H1 (cell line): ENCODE measurements at regions not wholly inside any gene's neighbourhood (a gene's known extent, or its start where the extent isn't known, plus 50 kb on each side); places are given as distances from the start of the nearest gene placed in this dataset.

Source experiments
- CTCF ChIA-PET: fragments of 300-600 bp; sonication (Branson Sonifier 250); formaldehyde crosslinking; loops from one replicate; lab custom pipeline; 2021; ENCODE audit not compliant: partially characterized antibody; lab: Charles Lee
- POLR2A ChIA-PET: fragments of 300-600 bp; sonication (Branson Sonifier 250); formaldehyde crosslinking; loops from one replicate; lab custom pipeline; 2021; ENCODE audit warnings: inconsistent platforms; ENCODE audit not compliant: partially characterized antibody; lab: Charles Lee
- DNase-seq, 2 experiments: peaks; one replicate each; pipeline versions ENCODE4 v3.0.0 to v3.0.0-alpha.2; 2010 to 2022; ENCODE audit warnings: low spot score in 2 of 2, low read depth in 1 of 2, mixed read lengths in 1 of 2
- FAIRE-seq: peaks from 2 replicates; lab custom pipeline; 2011; peaks lifted over from hg19 to GRCh38; lab: Jason Lieb, UNC
- H2AFZ ChIP-seq: 2 replicates; pipeline ENCODE4 v1.8.1; 2012; ENCODE audit warnings: low read length, inconsistent platforms
- H2AK5ac ChIP-seq: 2 replicates; pipeline ENCODE4 v1.6.1; 2013; ENCODE audit warnings: low read depth, low read length
- H2BK120ac ChIP-seq: replicated peaks from 2 replicates; pipeline ENCODE3; 2013; ENCODE audit warnings: low read depth, low read length, inconsistent platforms
- H2BK12ac ChIP-seq: 2 replicates; pipeline ENCODE4 v1.6.1; 2013; ENCODE audit warnings: low read depth, low read length
- H2BK15ac ChIP-seq: 2 replicates; pipeline ENCODE4 v1.6.1; 2013; ENCODE audit warnings: low read length
- H2BK20ac ChIP-seq: 2 replicates; pipeline ENCODE4 v1.6.1; 2013; ENCODE audit warnings: low read length
- H2BK5ac ChIP-seq: 2 replicates; pipeline ENCODE4 v1.6.1; 2013; ENCODE audit warnings: low read depth, low read length
- H3K14ac ChIP-seq: 2 replicates; pipeline ENCODE4 v1.6.1; 2013; ENCODE audit warnings: inconsistent platforms; ENCODE audit not compliant: insufficient read length
- H3K18ac ChIP-seq: 2 replicates; pipeline ENCODE4 v1.6.1; 2013; ENCODE audit warnings: low read length; ENCODE audit errors: extremely low read depth
- H3K23ac ChIP-seq: 2 replicates; pipeline ENCODE4 v1.6.1; 2013; ENCODE audit warnings: inconsistent platforms; ENCODE audit not compliant: insufficient read length
- H3K23me2 ChIP-seq: 2 replicates; pipeline ENCODE4 v1.6.1; 2013; ENCODE audit warnings: low read depth, low read length
- H3K27ac ChIP-seq: 2 replicates; pipeline ENCODE4 v1.6.1; 2011; ENCODE audit warnings: low read depth, low read length, inconsistent platforms
- H3K27me3 ChIP-seq, 4 experiments: replicated peaks in 1 of 4; 1 replicate in 1 of 4; 2 replicates in 3 of 4; pipeline versions ENCODE4 v1.6.1 to v1.8.1; 2011 to 2013; ENCODE audit warnings: low read length in 3 of 4, mild to moderate bottlenecking in 3 of 4, inconsistent platforms in 2 of 4, mixed read lengths in 2 of 4, moderate library complexity in 1 of 4; ENCODE audit not compliant: control insufficient read depth in 3 of 4, insufficient read depth in 3 of 4; ENCODE audit errors: extremely low read depth in 1 of 4
- H3K36me3 ChIP-seq, 4 experiments: 2 replicates each; pipeline versions ENCODE4 v1.6.1 to v1.8.1; 2011 to 2013; ENCODE audit warnings: mild to moderate bottlenecking in 4 of 4, low read length in 3 of 4, moderate library complexity in 2 of 4, control low read depth in 1 of 4, inconsistent platforms in 1 of 4; ENCODE audit not compliant: insufficient read depth in 4 of 4, control insufficient read depth in 2 of 4
- H3K4ac ChIP-seq: replicated peaks from 2 replicates; pipeline ENCODE3; 2013; ENCODE audit warnings: low read length, low read depth, mixed read lengths, inconsistent platforms; ENCODE audit not compliant: insufficient read length
- H3K4me1 ChIP-seq, 4 experiments: replicated peaks in 1 of 4; 1 replicate in 1 of 4; 2 replicates in 3 of 4; pipeline versions ENCODE4 v1.6.1 to v1.8.1; 2011 to 2013; ENCODE audit warnings: low read length in 3 of 4, inconsistent platforms in 2 of 4, mixed read lengths in 1 of 4; ENCODE audit not compliant: insufficient read depth in 4 of 4, control insufficient read depth in 3 of 4
- H3K4me2 ChIP-seq, 2 experiments: 2 replicates each; pipeline versions ENCODE4 v1.6.1 to v1.8.1; 2011 to 2013; ENCODE audit warnings: low read depth in 2 of 2, low read length in 2 of 2, control low read depth in 1 of 2, inconsistent platforms in 1 of 2, mild to moderate bottlenecking in 1 of 2; ENCODE audit not compliant: insufficient read depth in 1 of 2
- H3K4me3 ChIP-seq, 4 experiments: fragments of 200-600, 300-600 bp in 1 of 4; sonication (generic), shearing (Covaris generic), sonication (Bioruptor Twin) in 1 of 4; 2 replicates each; pipeline versions ENCODE4 v1.5.1 to v1.8.1; 2011 to 2016; ENCODE audit warnings: low read length in 4 of 4, low read depth in 3 of 4, control low read depth in 2 of 4, inconsistent platforms in 2 of 4, mild to moderate bottlenecking in 2 of 4, mixed read lengths in 1 of 4, moderate library complexity in 1 of 4; ENCODE audit not compliant: insufficient read depth in 2 of 4; ENCODE audit errors: extremely low read depth in 1 of 4
- H3K56ac ChIP-seq: replicated peaks from 2 replicates; pipeline ENCODE3; 2013; ENCODE audit warnings: low read depth, mild to moderate bottlenecking, mixed read lengths, low read length, inconsistent platforms; ENCODE audit not compliant: insufficient read length
- H3K79me1 ChIP-seq: 2 replicates; pipeline ENCODE4 v1.6.1; 2013; ENCODE audit warnings: low read depth, low read length, control low read depth
- H3K79me2 ChIP-seq, 2 experiments: 2 replicates each; pipeline versions ENCODE4 v1.6.1 to v1.8.1; 2012 to 2013; ENCODE audit warnings: low read length in 2 of 2, mild to moderate bottlenecking in 2 of 2, inconsistent platforms in 1 of 2; ENCODE audit not compliant: insufficient read depth in 2 of 2, control insufficient read depth in 1 of 2
- H3K9ac ChIP-seq, 4 experiments: replicated peaks in 1 of 4; 1 replicate in 1 of 4; 2 replicates in 3 of 4; pipeline versions ENCODE4 v1.6.1 to v1.8.1; 2011 to 2013; ENCODE audit warnings: low read depth in 3 of 4, low read length in 3 of 4, control low read depth in 2 of 4, mild to moderate bottlenecking in 2 of 4, moderate library complexity in 2 of 4, inconsistent platforms in 1 of 4; ENCODE audit errors: extremely low read depth in 1 of 4
- H3K9me3 ChIP-seq, 2 experiments: 2 replicates each; pipeline versions ENCODE4 v1.6.1 to v1.8.1; 2012 to 2013; ENCODE audit warnings: mild to moderate bottlenecking in 2 of 2, moderate library complexity in 2 of 2, control low read depth in 1 of 2, inconsistent platforms in 1 of 2, low read depth in 1 of 2, low read length in 1 of 2, mixed read lengths in 1 of 2; ENCODE audit not compliant: insufficient read depth in 2 of 2
- H4K20me1 ChIP-seq, 2 experiments: replicated peaks in 1 of 2; 2 replicates each; pipeline versions ENCODE3 to v1.8.1; 2011 to 2013; ENCODE audit warnings: inconsistent platforms in 2 of 2, low read length in 2 of 2, mild to moderate bottlenecking in 1 of 2; ENCODE audit not compliant: insufficient read depth in 2 of 2, control insufficient read depth in 1 of 2
- H4K5ac ChIP-seq: 2 replicates; pipeline ENCODE4 v1.6.1; 2013; ENCODE audit warnings: low read length, low read depth, mixed read lengths, inconsistent platforms; ENCODE audit not compliant: insufficient read length
- H4K8ac ChIP-seq: 2 replicates; pipeline ENCODE4 v1.8.0; 2013; ENCODE audit warnings: mild to moderate bottlenecking, moderate library complexity, low read length, inconsistent platforms; ENCODE audit not compliant: insufficient read depth; ENCODE audit errors: extremely low read depth
- H4K91ac ChIP-seq: replicated peaks from 2 replicates; pipeline ENCODE3; 2013; ENCODE audit warnings: low read length, mixed read lengths, inconsistent platforms; ENCODE audit not compliant: insufficient read length
- SIX5 ChIP-seq: IDR thresholded peaks from 2 replicates; pipeline ENCODE4 v1.6.1; 2011; ENCODE audit warnings: mild to moderate bottlenecking, low read depth, low read length
- SP2 ChIP-seq: IDR thresholded peaks from 2 replicates; pipeline ENCODE4 v1.6.1; 2012; ENCODE audit warnings: mild to moderate bottlenecking, low read length, inconsistent platforms
- WGBS, 2 experiments: shearing (Covaris generic) in 1 of 2; methylation state at CpG; one replicate each; pipeline versions ENCODE4 v1.1.6 to v1.1.7; 2013 to 2015; ENCODE audit warnings: low lambda C conversion rate in 2 of 2, mixed read lengths in 2 of 2, inconsistent platforms in 1 of 2, low coverage in 1 of 2, missing lambda C conversion rate in 1 of 2; ENCODE audit not compliant: insufficient replicate concordance in 2 of 2, insufficient coverage in 1 of 2, insufficient read length in 1 of 2; ENCODE audit errors: extremely low coverage in 1 of 2, missing lambda C conversion rate in 1 of 2; 5-methylcytosine and 5-hydroxymethylcytosine counted together

- Histone ChIP-seq H3K56ac (no peak overlapping the region), H3K27me3 (no peaks in the 10 kb centered on the region), H3K27ac (no peak overlapping the region), H2BK20ac (no peak overlapping the region), H4K91ac (no peak overlapping the region), H2AK5ac (no peak overlapping the region), H3K18ac (no peak overlapping the region), H2BK12ac (no peak overlapping the region), H4K8ac (no peak overlapping the region), H3K4me3 (no peak overlapping the region), H3K79me2 (no peaks in the 10 kb centered on the region), H3K23me2 (no peaks in the 10 kb centered on the region), H2BK120ac (no peak overlapping the region), H2BK15ac (no peak overlapping the region), H4K20me1 (no peaks in the 10 kb centered on the region), H3K36me3 (no peaks in the 10 kb centered on the region), H2AFZ (no peak overlapping the region), H4K5ac (no peak overlapping the region), H3K4me1 (no peaks in the 10 kb centered on the region), H2BK5ac (no peak overlapping the region), H3K4me2 (no peak overlapping the region), H3K23ac (no peak overlapping the region), H3K9me3 (no peaks in the 10 kb centered on the region), H3K79me1 (no peaks in the 10 kb centered on the region), H3K4ac (no peak overlapping the region), H3K9ac (no peak overlapping the region), H3K14ac (no peak overlapping the region)
- DNase-seq (no peak), FAIRE-seq (no peak)
- ChIA-PET POLR2A (no interaction called here), CTCF (interaction anchor here (1.2 kb wide), 1 partner anchor 8 kb away, joined by 3 read pairs; no protein-coding TSS in a partner anchor)
- WGBS, 2 experiments = 92% methylated on average over 5 of the region's 5 CpGs; no CpG with 5 or more reads in 1 of the 2 experiments
- TF ChIP-seq SIX5 (no peak), SP2 (no peak)
Observed at GRCh38 chr2:220849433-220849832, 722.7 kb downstream of the EPHA4 start.
